ENCODE measurements at regions not wholly inside any gene's neighbourhood (a gene's known extent, or its start where the extent isn't known, plus 50 kb on each side); places are given as distances from the start of the nearest gene placed in this dataset.

GRCh38 chr13:34151885-34152284 lies 333.9 kb downstream of the RFC3 start:
- no peaks in the 10 kb centered on the region for H3K27me3 ChIP-seq (replicated peaks; ENCODE audit: control insufficient read depth, insufficient read depth, low read length)
- Mint-ChIP-seq H3K4me1 (ENCODE audit: low read depth, unreplicated experiment) (peaks cover 22% of the 10 kb centered on the region), H3K27ac (ENCODE audit: unreplicated experiment) (no peak overlapping the region), H3K27me3 (ENCODE audit: insufficient read depth, unreplicated experiment) (no peaks in the 10 kb centered on the region), H3K9me3 (ENCODE audit: unreplicated experiment) (no peaks in the 10 kb centered on the region), H3K36me3 (ENCODE audit: insufficient read depth, unreplicated experiment) (no peaks in the 10 kb centered on the region), H3K4me3 (ENCODE audit: unreplicated experiment) (no peak overlapping the region)
- H3K4me1 ChIP-seq: peaks cover 21% of the 10 kb centered on the region
- intact Hi-C loops (cut with micrococcal nuclease; ENCODE audit: unreplicated experiment): no loop called here
- H3K36me3 ChIP-seq (ENCODE audit: control insufficient read depth, insufficient read depth, low read length): no peaks in the 10 kb centered on the region
- BruUV-seq (replicated peaks): no TSS peak
- TF ChIP-seq CTCF (IDR thresholded peaks at IDR 0.05; ENCODE audit: insufficient read depth in 1 of 2, low read depth in 1 of 2, low read length in 1 of 2, severe bottlenecking in 1 of 2, unreplicated experiment in 1 of 2): no peak
- CTCF ChIA-PET: no interaction called here
- H3K4me3 ChIP-seq (ENCODE audit: low read depth, low read length): no peak overlapping the region
- POLR2A ChIA-PET: no interaction called here
- DNase-seq: no peak
- H3K9me3 ChIP-seq: no peaks in the 10 kb centered on the region

- intact Hi-C loops (cut with micrococcal nuclease; ENCODE audit: unreplicated experiment): no loop called here
- Mint-ChIP-seq H3K36me3 (ENCODE audit: insufficient read depth, unreplicated experiment) (no peaks in the 10 kb centered on the region), H3K9me3 (ENCODE audit: unreplicated experiment) (no peaks in the 10 kb centered on the region), H3K4me1 (ENCODE audit: low read depth, unreplicated experiment) (peaks cover 27% of the 10 kb centered on the region), H3K27ac (ENCODE audit: unreplicated experiment) (no peak overlapping the region), H3K27me3 (ENCODE audit: insufficient read depth, unreplicated experiment) (no peaks in the 10 kb centered on the region), H3K4me3 (ENCODE audit: unreplicated experiment) (no peak overlapping the region)
- ChIA-PET POLR2A (no interaction called here), CTCF (no interaction called here)
- H3K27me3 ChIP-seq (replicated peaks; ENCODE audit: control insufficient read depth, insufficient read depth, low read length): no peaks in the 10 kb centered on the region
- TF ChIP-seq CTCF (IDR thresholded peaks at IDR 0.05; ENCODE audit: insufficient read depth in 1 of 2, low read depth in 1 of 2, low read length in 1 of 2, severe bottlenecking in 1 of 2, unreplicated experiment in 1 of 2): no peak
- H3K4me3 ChIP-seq (ENCODE audit: low read depth, low read length): no peak overlapping the region
- H3K4me1 ChIP-seq: peaks cover 24% of the 10 kb centered on the region
- no TSS peak for BruUV-seq (replicated peaks)
- no peak for DNase-seq
- H3K36me3 ChIP-seq (ENCODE audit: control insufficient read depth, insufficient read depth, low read length): no peaks in the 10 kb centered on the region
- H3K9me3 ChIP-seq: no peaks in the 10 kb centered on the region
These were observed 334.5 kb downstream of the RFC3 start for GRCh38 chr13:34152409-34152808.

- H3K9me3 Mint-ChIP-seq (ENCODE audit: unreplicated experiment): no peaks in the 10 kb centered on the region
- POLR2A ChIA-PET: no interaction called here
- H3K9me3 ChIP-seq: no peaks in the 10 kb centered on the region
- H3K36me3 ChIP-seq (ENCODE audit: control insufficient read depth, insufficient read depth, low read length): no peaks in the 10 kb centered on the region
- no peak for DNase-seq
- H3K27ac Mint-ChIP-seq (ENCODE audit: unreplicated experiment): no peak overlapping the region
- BruUV-seq (replicated peaks): no TSS peak
- H3K4me1 ChIP-seq: peaks cover 25% of the 10 kb centered on the region
- H3K4me3 Mint-ChIP-seq (ENCODE audit: unreplicated experiment): no peak overlapping the region
- H3K36me3 Mint-ChIP-seq (ENCODE audit: insufficient read depth, unreplicated experiment): no peaks in the 10 kb centered on the region
- peaks cover 29% of the 10 kb centered on the region for H3K4me1 Mint-ChIP-seq (ENCODE audit: low read depth, unreplicated experiment)
- no peak overlapping the region for H3K4me3 ChIP-seq (ENCODE audit: low read depth, low read length)
- TF ChIP-seq CTCF (IDR thresholded peaks at IDR 0.05; ENCODE audit: insufficient read depth in 1 of 2, low read depth in 1 of 2, low read length in 1 of 2, severe bottlenecking in 1 of 2, unreplicated experiment in 1 of 2): no peak
- intact Hi-C loops (cut with micrococcal nuclease; ENCODE audit: unreplicated experiment): no loop called here
- H3K27me3 Mint-ChIP-seq (ENCODE audit: insufficient read depth, unreplicated experiment): no peaks in the 10 kb centered on the region
- H3K27me3 ChIP-seq (replicated peaks; ENCODE audit: control insufficient read depth, insufficient read depth, low read length): no peaks in the 10 kb centered on the region
- CTCF ChIA-PET: no interaction called here
These were observed 335.0 kb downstream of the RFC3 start for GRCh38 chr13:34152996-34153395.

All from Caco-2 (cell line).